ELR (cell line): ENCODE measurements at regions not wholly inside any gene's neighbourhood (a gene's known extent, or its start where the extent isn't known, plus 50 kb on each side); places are given as distances from the start of the nearest gene placed in this dataset.

Source experiments
- DNase-seq: peaks from one replicate; pipeline ENCODE4 v3.0.0-alpha.2; 2015; ENCODE audit warnings: low read depth

DNA sequence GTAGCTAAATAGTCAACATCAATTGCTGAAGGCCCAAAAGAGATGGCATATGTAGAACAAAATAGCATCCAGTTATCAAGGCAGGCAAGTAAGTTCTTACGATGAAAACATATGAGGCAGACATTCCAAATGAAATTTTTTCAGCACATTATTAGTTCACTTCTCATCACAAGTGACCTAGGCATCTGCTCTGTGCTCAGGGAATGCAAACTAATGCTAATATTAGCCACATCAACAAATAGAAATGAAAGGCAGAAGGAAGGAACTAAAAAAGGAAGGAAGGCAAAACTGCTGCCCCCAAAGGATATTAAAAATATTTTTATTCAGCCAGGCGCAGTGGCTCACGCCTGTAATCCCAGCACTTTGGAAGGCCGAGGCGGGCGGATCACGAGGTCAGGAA lies 51.2 kb upstream of the ROCK1 start:
- DNase-seq, result no peak

DNA sequence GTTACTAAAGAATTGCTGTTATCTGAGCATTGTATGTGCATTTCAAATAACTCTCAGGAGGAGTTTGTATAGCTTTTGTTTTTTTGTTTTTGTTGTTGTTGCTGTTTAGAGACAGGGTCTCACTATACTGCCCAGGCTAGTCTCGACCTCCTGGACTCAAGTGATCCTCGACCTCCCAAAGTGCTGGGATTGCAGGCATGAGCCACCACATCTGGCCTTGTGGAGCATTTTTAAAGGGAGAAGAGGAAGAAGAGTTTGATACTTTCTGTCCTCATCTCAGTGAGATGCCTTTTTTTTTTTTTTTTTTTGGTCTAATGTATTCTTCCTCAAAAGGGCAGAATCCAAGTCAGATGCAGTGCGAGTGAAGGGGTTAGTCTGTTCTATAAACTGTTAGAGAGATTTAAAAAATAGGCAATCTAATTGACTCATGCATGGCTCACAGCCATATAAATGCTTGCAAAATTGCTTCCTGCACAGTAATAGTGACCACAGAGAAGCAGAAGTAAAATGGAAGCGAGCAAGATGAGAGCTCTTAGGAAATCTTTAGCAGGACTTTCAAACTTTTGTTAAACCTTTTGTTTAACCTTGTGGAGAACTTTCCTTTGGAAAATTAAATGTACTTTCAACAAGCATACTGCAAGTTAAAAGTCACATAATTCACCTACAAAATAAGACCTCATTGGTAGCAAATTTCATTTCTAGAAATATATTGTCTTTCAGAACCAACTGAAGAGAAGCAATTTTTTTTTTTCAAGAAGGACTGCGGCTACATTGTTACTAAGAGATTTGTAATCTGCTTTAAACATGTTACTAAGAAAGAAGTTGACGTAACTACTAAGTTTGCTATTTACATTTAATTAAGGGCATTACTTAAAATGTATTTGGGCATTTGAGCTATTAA lies 52.3 kb upstream of the ROCK1 start:
- DNase-seq, result peak; percentile 93

DNA sequence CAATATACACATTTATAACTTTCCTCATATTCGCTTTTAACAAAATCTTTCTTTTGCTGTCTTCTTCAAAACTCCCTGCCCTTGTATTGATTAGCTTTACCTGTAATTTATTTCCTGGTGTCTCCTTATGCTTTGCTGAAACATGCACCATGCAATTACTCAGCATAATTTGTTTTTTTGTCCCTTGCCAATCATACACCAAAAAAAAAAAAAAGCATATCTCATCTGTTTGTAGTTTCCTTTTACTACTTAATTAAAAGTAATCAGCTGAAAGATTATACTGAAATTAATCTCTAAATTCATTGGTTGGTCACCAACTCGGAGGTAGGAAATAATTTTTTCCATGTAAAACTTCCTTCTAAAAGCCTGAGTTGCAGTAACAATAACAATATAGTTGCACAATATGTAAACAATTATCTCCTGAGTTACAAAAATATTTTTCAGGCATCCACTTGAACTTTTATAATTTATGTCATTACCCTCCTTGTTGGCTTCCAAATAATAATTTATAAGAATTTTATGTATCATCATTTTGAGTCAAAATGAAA lies 53.0 kb upstream of the ROCK1 start:
- peak; percentile 21 for DNase-seq

DNA sequence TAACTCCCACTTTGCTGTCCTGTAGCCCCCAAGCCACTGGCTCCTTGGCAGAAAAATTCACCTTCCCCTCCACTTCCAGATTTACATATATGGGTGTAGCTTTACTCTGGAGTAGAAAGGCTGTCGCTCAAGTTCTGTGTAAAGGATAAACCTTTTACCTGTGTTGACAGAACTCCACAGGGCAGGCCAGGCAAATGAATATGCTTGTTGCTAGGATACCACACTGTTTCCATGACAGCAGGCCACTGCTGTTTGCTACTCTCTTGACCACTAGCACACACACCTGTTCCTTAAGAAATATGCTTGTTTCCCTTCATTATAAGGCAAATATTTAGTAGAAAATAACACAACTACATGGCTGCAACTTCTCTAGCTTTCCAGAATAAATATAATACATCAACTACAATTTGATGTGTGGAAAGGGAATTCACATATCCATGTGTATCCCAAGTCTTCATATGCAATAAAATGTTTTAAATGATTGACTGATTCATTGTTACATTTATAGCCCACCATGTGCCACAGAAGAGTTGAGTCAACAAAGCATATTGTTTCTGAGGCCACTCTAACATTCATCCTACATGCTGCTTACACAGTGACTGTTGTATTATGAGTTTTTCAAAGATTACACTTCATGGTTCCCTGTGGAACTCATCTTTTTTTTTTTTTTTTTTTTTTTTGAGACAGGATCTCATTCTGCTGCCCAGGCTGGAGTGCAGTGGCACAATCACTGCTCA lies 56.2 kb upstream of the ROCK1 start:
- peak; percentile 13 for DNase-seq

DNA sequence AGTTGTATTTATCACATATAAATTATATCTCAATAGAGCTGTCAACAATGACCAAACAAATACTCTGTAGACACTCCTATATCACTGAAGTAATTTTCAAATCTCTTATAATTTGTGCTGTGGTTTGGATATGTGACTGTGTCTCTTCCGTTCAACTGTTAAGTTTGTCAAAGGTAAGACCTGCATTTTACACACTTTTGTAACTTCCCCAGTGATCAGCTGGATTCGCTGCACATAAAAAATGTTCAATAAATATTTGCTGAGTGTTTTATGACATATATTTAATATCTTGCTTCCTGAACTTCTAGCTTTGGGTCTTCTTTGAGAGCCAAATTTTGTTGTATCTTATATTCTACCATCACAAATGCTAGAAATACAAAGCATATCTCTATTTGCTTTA lies 57.3 kb upstream of the ROCK1 start:
- no peak for DNase-seq

DNA sequence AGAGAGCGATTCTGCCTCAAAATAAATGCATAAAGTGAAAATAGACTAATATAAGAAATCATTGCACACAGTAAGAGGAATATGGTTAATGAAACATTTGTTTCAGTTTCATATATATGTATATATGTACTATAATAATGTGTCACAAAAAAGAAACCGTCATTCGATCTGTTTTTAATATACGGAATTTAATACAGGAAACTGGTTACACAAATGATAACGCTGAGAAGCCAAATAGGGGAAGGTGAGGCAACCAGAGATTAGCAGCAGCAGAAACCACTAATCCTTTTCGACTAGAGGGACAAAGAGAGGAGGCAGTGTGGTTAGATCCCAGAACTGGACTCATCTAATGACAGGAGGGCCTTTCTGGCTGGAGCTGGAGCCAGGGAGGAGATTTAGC lies 64.2 kb upstream of the GREB1L start:
- DNase-seq, result no peak

DNA sequence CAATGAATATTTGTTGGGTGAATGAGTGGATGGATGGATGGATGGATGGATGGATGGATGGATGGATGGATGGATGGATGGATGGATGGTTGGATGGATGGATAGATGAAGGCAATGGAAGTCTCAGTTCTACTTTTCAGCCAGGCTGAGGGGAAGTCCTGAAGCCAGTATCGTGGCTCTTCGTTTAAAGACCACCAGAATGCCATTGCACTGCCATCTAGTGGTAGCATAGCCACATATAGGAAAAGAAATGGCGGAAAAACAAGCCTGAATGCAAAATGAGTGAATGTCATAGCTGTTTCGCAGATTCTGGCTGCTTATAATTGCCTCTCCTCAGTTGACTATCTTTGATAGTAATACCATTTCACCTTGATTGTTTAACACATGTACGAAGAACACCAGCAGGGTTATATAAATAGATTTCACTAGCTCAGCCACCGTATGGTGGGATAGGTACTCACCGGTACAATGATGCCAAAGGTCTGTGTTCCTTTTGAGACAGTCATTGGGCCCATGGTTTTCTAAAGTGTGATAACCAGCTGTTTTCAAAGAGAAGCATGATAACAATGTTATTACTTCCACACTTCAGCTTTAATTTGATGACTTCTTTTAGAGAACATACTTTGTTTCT lies 62.3 kb upstream of the GREB1L start:
- DNase-seq, result peak; percentile 81

DNA sequence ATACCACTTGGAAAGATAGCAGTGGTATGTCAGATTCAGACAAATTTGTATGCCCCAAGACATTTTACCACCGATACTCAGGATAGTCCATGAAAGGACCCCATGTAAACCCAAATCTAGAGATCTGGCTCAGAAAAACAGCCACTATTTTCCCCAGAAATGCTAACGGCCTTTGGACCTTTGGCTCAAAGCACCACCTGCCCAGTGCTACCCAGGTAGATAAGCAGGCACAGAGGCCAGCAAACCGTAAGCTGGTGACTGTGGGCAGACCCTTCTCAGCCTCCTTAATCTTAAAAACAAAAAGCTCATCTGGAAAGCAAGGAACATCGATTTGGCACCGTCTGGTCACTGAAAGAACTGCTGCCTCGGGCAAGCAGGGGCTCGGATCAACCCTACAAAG lies 61.4 kb upstream of the GREB1L start:
- no peak for DNase-seq

DNA sequence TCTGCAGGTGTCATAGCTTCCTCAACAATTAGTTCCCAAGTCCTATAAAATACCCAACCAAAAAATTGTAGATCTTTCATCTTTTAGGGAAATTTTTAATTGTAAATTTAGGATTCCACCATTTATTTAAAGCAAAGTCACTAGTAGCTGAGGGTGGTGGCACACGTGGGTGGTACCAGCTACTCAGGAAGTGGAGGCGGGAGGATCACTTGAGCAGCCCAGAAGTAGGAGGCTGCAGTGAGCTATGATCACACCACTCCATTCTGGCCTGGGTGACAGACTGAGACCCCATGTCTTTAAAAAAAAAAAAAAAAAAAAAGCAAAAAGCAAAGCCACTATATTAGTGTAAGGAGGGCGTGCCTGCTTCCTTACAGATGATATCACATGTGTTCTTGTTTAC lies 60.3 kb upstream of the GREB1L start:
- DNase-seq, result no peak

DNA sequence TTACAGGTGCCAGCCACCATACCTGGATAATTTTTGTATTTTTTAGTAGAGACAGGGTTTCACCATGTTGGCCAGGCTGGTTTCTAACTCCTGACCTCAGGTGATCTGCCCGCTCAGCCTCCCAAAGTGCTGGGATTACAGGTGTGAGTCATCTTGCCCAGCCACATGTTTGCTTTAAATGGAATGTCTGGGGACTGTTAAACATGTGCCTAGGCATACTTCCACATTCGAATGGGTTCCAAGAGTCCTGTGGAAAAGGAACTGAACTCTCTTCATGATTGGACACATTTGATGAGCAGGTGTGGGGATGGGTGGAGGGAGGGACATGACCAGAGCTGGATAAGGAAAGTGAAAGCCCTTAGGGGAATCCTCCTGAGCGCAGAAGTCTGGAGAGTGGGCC lies 58.4 kb upstream of the GREB1L start:
- peak; percentile 27 for DNase-seq

DNA sequence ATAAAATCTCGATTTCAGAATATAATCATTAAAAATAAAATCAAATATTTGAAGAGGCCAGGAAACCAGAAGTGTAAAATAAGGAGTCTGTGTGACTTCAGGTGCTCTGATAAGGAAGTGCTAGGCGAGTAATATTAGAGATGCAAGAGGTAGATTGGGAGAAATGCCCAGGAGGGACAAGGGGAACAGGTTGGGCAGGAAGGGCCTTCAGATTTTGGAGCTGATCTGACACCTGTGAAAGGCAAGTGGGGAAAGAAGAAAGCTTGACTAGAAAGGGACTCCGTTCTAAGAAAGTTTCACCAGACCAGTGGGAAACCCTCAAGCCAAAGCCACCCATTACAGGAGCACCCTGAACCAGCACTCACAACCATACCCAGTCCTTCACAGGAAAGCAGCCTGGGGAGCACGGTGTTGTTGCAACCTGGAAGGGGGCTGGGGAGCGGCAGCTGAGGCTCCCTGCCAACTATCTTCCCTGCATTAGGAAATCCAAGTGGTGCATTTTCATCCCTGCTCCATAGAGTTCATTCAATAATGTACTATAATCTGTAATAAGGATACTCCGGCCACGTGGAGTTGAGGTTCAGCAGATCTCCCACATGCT lies 57.5 kb upstream of the GREB1L start:
- DNase-seq, result no peak

DNA sequence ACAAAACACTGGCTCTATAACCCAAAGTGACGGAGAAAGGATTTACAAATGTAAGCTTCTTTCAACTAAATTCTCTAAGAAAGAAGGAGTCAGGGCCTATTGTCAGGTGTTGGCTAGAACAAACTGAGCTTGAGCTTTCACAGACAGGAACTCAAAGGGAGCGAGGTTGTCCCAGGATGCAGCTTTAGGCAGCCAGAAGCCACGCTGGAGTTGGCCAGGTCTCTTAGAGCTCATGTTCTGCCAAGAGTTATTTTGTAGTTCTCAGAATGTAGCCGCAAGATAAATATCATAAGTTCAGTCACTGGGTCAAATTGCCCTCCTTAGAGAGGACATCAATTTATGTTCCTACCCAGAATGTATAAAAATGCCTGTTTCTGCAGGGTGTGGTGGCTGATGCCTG lies 54.1 kb upstream of the GREB1L start:
- DNase-seq, result no peak

DNA sequence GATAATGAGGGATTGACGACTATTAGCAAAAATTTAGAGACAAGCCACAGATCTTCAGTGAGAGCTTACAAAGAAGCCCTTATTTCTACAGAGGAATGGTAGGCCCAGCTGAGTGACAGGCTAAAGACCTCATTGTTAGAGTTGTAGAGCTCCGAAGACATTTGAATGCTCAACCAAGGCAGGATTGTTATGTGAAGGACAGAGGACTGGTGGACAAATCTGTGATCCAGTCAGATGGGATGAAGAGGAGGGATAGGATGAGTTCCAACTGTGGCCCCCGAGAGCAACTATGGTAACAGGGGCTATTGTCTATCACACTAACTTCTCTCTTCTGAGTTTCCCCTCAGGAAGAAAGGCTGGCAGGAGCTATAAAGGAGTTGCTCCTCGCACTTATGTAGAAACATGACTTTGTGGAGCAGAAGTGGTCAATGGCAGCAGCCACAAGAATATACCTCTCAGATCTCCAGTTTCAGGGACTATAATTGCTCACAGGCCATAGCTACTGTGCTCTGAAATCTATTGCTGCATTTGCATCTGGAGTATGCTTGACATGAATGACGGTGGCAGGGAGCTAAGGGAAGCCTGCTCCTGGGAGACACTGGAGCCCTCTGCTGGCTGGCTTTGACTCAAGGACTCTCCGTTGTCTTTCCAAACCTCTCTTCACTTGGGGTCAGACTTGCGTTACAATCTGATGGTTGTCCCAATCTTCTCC lies 50.3 kb upstream of the GREB1L start:
- DNase-seq, result peak; percentile 72
